GM23338 (cell line): ENCODE measurements at regions not wholly inside any gene's neighbourhood (a gene's known extent, or its start where the extent isn't known, plus 50 kb on each side); places are given as distances from the start of the nearest gene placed in this dataset.

Source experiments
- ATAC-seq: fragments of 200-7000 bp; cut with Tn5 transposase; 3 replicates; pipeline ENCODE4 v1.9.1; 2020
- DNase-seq: peaks from one replicate; pipeline ENCODE4 v3.0.0-alpha.2; 2015; ENCODE audit warnings: low spot score
- H2AFZ ChIP-seq: fragments of 200-600 bp; sonication (generic); 2 replicates; pipeline ENCODE4 v1.8.0; 2016; ENCODE audit warnings: antibody characterized with exemption, mild to moderate bottlenecking, moderate library complexity
- H3F3A ChIP-seq: fragments of 200-600 bp; sonication (generic); replicated peaks from 2 replicates; pipeline ENCODE4 v1.8.0; 2017; ENCODE audit warnings: antibody characterized with exemption, mixed run types, low read depth
- H3K27ac ChIP-seq: fragments of 200-600 bp; sonication (generic); 2 replicates; pipeline ENCODE4 v1.6.1; 2016; ENCODE audit warnings: low read depth
- H3K27me3 ChIP-seq: fragments of 200-600 bp; sonication (generic); 2 replicates; pipeline ENCODE4 v1.8.0; 2016; ENCODE audit warnings: mild to moderate bottlenecking, mixed run types, moderate library complexity; ENCODE audit not compliant: insufficient read depth
- H3K36me3 ChIP-seq: fragments of 200-600 bp; sonication (generic); 2 replicates; pipeline ENCODE4 v1.8.0; 2016; ENCODE audit warnings: mild to moderate bottlenecking; ENCODE audit not compliant: insufficient read depth
- H3K4me1 ChIP-seq: fragments of 200-600 bp; sonication (generic); 2 replicates; pipeline ENCODE4 v1.8.0; 2016; ENCODE audit warnings: mild to moderate bottlenecking, moderate library complexity; ENCODE audit not compliant: insufficient read depth
- H3K4me2 ChIP-seq: fragments of 200-600 bp; sonication (generic); 2 replicates; pipeline ENCODE4 v1.7.1; 2017; ENCODE audit warnings: mixed run types
- H3K4me3 ChIP-seq: fragments of 200-600 bp; sonication (generic); 2 replicates; pipeline ENCODE4 v1.6.1; 2016; ENCODE audit warnings: mixed run types
- H3K79me2 ChIP-seq: fragments of 200-600 bp; sonication (generic); replicated peaks from 2 replicates; pipeline ENCODE4 v1.8.0; 2017; ENCODE audit warnings: mild to moderate bottlenecking; ENCODE audit not compliant: insufficient read depth
- H3K9me2 ChIP-seq: fragments of 200-600 bp; sonication (generic); 2 replicates; pipeline ENCODE4 v1.8.0; 2017; ENCODE audit not compliant: insufficient read depth
- H4K20me1 ChIP-seq: fragments of 200-600 bp; sonication (generic); replicated peaks from 2 replicates; pipeline ENCODE4 v1.8.0; 2017; ENCODE audit warnings: mild to moderate bottlenecking; ENCODE audit not compliant: insufficient read depth
- H3K27ac Mint-ChIP-seq: 2 replicates; pipeline ENCODE4 v1.8.0; 2020; ENCODE audit warnings: inconsistent platforms, mild to moderate bottlenecking, moderate library complexity, mixed read lengths
- H3K27me3 Mint-ChIP-seq: 3 replicates; pipeline ENCODE4 v1.8.0; 2022; ENCODE audit warnings: low read depth, mild to moderate bottlenecking, moderate library complexity, mixed read lengths, inconsistent platforms; ENCODE audit not compliant: insufficient read depth, poor library complexity
- H3K36me3 Mint-ChIP-seq: 3 replicates; pipeline ENCODE4 v1.8.0; 2021; ENCODE audit warnings: low read depth, mild to moderate bottlenecking, inconsistent platforms, moderate library complexity, mixed read lengths
- H3K4me1 Mint-ChIP-seq: 3 replicates; pipeline ENCODE4 v1.8.0; 2020; ENCODE audit warnings: mild to moderate bottlenecking, inconsistent platforms, mixed read lengths
- H3K4me3 Mint-ChIP-seq: 3 replicates; pipeline ENCODE4 v1.8.0; 2021; ENCODE audit warnings: moderate library complexity, mild to moderate bottlenecking, inconsistent platforms, mixed read lengths
- H3K9me3 Mint-ChIP-seq: 3 replicates; pipeline ENCODE4 v1.8.0; 2020; ENCODE audit warnings: moderate library complexity, mild to moderate bottlenecking, inconsistent platforms, mixed read lengths
- CREB1 ChIP-seq: fragments of 250-450 bp; sonication (Bioruptor Pico); IDR thresholded peaks from 2 replicates; pipeline ENCODE4 v1.5.0; 2020; ENCODE audit warnings: low read depth, mild to moderate bottlenecking, moderate library complexity
- EZH2 ChIP-seq: fragments of 200-600 bp; sonication (generic); IDR thresholded peaks from one replicate; pipeline ENCODE4 v1.8.0; 2017; ENCODE audit warnings: antibody characterized with exemption, mild to moderate bottlenecking, low read depth; ENCODE audit not compliant: unreplicated experiment
- EZH2phosphoT487 ChIP-seq: fragments of 200-600 bp; sonication (generic); IDR thresholded peaks from one replicate; pipeline ENCODE4 v1.8.1; 2018; ENCODE audit warnings: antibody characterized with exemption; ENCODE audit not compliant: unreplicated experiment
- JUNB ChIP-seq: IDR thresholded peaks from one replicate; pipeline ENCODE4 v1.6.1; 2016; ENCODE audit warnings: antibody characterized with exemption; ENCODE audit not compliant: unreplicated experiment
- NANOG ChIP-seq: IDR thresholded peaks from 2 replicates; pipeline ENCODE4 v1.6.1; 2016; ENCODE audit warnings: antibody characterized with exemption, borderline replicate concordance
- STAT1 ChIP-seq: IDR thresholded peaks from one replicate; pipeline ENCODE4 v1.6.1; 2016; ENCODE audit warnings: antibody characterized with exemption; ENCODE audit not compliant: unreplicated experiment
- ZNF114 ChIP-seq: fragments of 250-450 bp; sonication (Bioruptor Pico); IDR thresholded peaks from 2 replicates; pipeline ENCODE4 v1.5.0; 2020; ENCODE audit warnings: mild to moderate bottlenecking, moderate library complexity
- ZNF331 ChIP-seq: fragments of 250-450 bp; sonication (Bioruptor Pico); IDR thresholded peaks from 2 replicates; pipeline ENCODE4 v1.5.0; 2020; ENCODE audit warnings: low read depth, mild to moderate bottlenecking, moderate library complexity
- TF ChIP-seq, protein P1 (sequence below): IDR thresholded peaks from 2 replicates; pipeline ENCODE4 v1.6.1; 2016; ENCODE audit warnings: antibody characterized with exemption
- TF ChIP-seq, protein P2 (sequence below), 2 experiments: fragments of 200-600 bp in 1 of 2; sonication (generic) in 1 of 2; conservative IDR thresholded peaks; 2 replicates each; pipeline versions ENCODE4 v1.5.1 to v1.6.1; 2016 to 2017; ENCODE audit warnings: antibody characterized with exemption in 2 of 2, low read depth in 2 of 2, mild to moderate bottlenecking in 2 of 2, moderate library complexity in 1 of 2
- TF ChIP-seq, protein P3 (sequence below): IDR thresholded peaks from one replicate; pipeline ENCODE4 v1.6.1; 2018; ENCODE audit warnings: antibody characterized with exemption; ENCODE audit not compliant: unreplicated experiment
- TF ChIP-seq, protein P4 (sequence below): fragments of 250-450 bp; sonication (Bioruptor Pico); IDR thresholded peaks from 2 replicates; pipeline ENCODE4 v1.5.0; 2020; ENCODE audit warnings: mild to moderate bottlenecking, moderate library complexity

DNA sequence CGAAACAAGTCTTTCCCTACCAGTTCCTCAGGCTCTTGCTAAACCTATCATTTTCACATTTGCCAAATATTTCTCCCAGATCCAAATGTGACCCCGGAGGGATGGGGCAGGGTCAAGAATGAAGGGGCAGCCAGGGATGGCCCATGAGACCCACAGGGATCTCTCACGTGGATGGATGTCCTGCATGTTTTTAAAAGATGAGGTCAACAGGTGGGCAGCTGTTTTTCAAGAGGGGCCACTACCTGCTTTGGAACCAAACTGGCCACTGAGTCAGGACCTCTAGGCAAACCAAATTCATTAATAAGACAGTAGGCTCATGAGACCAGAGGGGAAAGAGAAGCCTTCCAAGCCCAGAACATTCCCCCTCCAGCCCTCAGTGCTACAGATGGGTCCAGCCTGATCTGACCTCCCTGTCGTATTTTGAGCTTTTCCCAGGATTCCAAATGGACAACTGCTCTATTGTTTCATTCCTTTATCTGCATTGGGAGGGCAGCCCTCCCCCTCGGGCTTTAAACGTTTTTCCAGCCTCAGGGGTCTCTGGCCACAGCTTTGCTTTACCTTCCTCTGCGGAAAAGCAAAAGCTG is 252.5 kb upstream of the IRF2BP2 start (continued):
- TF ChIP-seq, protein P1, sequence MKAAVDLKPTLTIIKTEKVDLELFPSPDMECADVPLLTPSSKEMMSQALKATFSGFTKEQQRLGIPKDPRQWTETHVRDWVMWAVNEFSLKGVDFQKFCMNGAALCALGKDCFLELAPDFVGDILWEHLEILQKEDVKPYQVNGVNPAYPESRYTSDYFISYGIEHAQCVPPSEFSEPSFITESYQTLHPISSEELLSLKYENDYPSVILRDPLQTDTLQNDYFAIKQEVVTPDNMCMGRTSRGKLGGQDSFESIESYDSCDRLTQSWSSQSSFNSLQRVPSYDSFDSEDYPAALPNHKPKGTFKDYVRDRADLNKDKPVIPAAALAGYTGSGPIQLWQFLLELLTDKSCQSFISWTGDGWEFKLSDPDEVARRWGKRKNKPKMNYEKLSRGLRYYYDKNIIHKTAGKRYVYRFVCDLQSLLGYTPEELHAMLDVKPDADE: no peak
- TF ChIP-seq EZH2phosphoT487: no peak
- TF ChIP-seq CREB1 (CRISPR knock-in tag): no peak
- no peak for TF ChIP-seq JUNB
- no peak for TF ChIP-seq ZNF331 (CRISPR knock-in tag)
- no peak for TF ChIP-seq STAT1
- TF ChIP-seq NANOG: no peak
- no peak for TF ChIP-seq EZH2
- TF ChIP-seq, protein P2, sequence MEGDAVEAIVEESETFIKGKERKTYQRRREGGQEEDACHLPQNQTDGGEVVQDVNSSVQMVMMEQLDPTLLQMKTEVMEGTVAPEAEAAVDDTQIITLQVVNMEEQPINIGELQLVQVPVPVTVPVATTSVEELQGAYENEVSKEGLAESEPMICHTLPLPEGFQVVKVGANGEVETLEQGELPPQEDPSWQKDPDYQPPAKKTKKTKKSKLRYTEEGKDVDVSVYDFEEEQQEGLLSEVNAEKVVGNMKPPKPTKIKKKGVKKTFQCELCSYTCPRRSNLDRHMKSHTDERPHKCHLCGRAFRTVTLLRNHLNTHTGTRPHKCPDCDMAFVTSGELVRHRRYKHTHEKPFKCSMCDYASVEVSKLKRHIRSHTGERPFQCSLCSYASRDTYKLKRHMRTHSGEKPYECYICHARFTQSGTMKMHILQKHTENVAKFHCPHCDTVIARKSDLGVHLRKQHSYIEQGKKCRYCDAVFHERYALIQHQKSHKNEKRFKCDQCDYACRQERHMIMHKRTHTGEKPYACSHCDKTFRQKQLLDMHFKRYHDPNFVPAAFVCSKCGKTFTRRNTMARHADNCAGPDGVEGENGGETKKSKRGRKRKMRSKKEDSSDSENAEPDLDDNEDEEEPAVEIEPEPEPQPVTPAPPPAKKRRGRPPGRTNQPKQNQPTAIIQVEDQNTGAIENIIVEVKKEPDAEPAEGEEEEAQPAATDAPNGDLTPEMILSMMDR (conservative IDR thresholded peaks at IDR 0.05; ENCODE audit: low read depth in 2 of 2): no peak
- TF ChIP-seq, protein P3, sequence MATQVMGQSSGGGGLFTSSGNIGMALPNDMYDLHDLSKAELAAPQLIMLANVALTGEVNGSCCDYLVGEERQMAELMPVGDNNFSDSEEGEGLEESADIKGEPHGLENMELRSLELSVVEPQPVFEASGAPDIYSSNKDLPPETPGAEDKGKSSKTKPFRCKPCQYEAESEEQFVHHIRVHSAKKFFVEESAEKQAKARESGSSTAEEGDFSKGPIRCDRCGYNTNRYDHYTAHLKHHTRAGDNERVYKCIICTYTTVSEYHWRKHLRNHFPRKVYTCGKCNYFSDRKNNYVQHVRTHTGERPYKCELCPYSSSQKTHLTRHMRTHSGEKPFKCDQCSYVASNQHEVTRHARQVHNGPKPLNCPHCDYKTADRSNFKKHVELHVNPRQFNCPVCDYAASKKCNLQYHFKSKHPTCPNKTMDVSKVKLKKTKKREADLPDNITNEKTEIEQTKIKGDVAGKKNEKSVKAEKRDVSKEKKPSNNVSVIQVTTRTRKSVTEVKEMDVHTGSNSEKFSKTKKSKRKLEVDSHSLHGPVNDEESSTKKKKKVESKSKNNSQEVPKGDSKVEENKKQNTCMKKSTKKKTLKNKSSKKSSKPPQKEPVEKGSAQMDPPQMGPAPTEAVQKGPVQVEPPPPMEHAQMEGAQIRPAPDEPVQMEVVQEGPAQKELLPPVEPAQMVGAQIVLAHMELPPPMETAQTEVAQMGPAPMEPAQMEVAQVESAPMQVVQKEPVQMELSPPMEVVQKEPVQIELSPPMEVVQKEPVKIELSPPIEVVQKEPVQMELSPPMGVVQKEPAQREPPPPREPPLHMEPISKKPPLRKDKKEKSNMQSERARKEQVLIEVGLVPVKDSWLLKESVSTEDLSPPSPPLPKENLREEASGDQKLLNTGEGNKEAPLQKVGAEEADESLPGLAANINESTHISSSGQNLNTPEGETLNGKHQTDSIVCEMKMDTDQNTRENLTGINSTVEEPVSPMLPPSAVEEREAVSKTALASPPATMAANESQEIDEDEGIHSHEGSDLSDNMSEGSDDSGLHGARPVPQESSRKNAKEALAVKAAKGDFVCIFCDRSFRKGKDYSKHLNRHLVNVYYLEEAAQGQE: no peak

DNA sequence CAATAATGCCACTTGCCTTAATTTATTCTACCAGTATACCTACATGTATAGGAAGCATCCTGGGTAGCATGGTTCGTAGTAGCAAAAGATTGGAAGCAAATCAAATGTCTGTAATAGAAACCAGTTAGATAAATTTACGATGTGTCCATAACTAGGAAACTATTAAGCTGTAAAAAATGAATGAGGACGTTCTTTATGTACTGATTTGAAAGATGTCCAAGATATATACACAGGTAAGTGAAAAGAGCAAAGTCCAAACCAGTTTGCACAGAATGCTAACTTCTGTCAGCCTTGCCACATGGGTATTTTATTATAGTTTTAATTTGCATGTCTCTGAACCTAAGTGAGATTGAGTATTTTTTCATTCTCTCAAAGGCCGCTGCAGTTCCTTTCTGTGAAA is 251.8 kb upstream of the IRF2BP2 start:
- H2AFZ ChIP-seq: no peak overlapping the region
- H3K27me3 Mint-ChIP-seq: peaks cover 10% of the 10 kb centered on the region
- no peaks in the 10 kb centered on the region for H3K36me3 Mint-ChIP-seq
- no peak for ATAC-seq
- H3K27ac ChIP-seq: no peak overlapping the region
- no peaks in the 10 kb centered on the region for H3K4me1 ChIP-seq
- H3K9me2 ChIP-seq: peaks cover 10% of the 10 kb centered on the region
- no peaks in the 10 kb centered on the region for H3K4me1 Mint-ChIP-seq
- H3K79me2 ChIP-seq: no peaks in the 10 kb centered on the region
- no peak overlapping the region for H3K4me3 Mint-ChIP-seq
- no peaks in the 10 kb centered on the region for H3F3A ChIP-seq
- no peak overlapping the region for H3K4me2 ChIP-seq
- H3K36me3 ChIP-seq: no peaks in the 10 kb centered on the region
- no peak overlapping the region for H3K27ac Mint-ChIP-seq
- H3K4me3 ChIP-seq: no peak overlapping the region
- no peaks in the 10 kb centered on the region for H3K9me3 Mint-ChIP-seq
- no peaks in the 10 kb centered on the region for H4K20me1 ChIP-seq
- no peaks in the 10 kb centered on the region for H3K27me3 ChIP-seq
- no peak for DNase-seq
- no peak for TF ChIP-seq ZNF114
- TF ChIP-seq NANOG: no peak
- TF ChIP-seq, protein P4, sequence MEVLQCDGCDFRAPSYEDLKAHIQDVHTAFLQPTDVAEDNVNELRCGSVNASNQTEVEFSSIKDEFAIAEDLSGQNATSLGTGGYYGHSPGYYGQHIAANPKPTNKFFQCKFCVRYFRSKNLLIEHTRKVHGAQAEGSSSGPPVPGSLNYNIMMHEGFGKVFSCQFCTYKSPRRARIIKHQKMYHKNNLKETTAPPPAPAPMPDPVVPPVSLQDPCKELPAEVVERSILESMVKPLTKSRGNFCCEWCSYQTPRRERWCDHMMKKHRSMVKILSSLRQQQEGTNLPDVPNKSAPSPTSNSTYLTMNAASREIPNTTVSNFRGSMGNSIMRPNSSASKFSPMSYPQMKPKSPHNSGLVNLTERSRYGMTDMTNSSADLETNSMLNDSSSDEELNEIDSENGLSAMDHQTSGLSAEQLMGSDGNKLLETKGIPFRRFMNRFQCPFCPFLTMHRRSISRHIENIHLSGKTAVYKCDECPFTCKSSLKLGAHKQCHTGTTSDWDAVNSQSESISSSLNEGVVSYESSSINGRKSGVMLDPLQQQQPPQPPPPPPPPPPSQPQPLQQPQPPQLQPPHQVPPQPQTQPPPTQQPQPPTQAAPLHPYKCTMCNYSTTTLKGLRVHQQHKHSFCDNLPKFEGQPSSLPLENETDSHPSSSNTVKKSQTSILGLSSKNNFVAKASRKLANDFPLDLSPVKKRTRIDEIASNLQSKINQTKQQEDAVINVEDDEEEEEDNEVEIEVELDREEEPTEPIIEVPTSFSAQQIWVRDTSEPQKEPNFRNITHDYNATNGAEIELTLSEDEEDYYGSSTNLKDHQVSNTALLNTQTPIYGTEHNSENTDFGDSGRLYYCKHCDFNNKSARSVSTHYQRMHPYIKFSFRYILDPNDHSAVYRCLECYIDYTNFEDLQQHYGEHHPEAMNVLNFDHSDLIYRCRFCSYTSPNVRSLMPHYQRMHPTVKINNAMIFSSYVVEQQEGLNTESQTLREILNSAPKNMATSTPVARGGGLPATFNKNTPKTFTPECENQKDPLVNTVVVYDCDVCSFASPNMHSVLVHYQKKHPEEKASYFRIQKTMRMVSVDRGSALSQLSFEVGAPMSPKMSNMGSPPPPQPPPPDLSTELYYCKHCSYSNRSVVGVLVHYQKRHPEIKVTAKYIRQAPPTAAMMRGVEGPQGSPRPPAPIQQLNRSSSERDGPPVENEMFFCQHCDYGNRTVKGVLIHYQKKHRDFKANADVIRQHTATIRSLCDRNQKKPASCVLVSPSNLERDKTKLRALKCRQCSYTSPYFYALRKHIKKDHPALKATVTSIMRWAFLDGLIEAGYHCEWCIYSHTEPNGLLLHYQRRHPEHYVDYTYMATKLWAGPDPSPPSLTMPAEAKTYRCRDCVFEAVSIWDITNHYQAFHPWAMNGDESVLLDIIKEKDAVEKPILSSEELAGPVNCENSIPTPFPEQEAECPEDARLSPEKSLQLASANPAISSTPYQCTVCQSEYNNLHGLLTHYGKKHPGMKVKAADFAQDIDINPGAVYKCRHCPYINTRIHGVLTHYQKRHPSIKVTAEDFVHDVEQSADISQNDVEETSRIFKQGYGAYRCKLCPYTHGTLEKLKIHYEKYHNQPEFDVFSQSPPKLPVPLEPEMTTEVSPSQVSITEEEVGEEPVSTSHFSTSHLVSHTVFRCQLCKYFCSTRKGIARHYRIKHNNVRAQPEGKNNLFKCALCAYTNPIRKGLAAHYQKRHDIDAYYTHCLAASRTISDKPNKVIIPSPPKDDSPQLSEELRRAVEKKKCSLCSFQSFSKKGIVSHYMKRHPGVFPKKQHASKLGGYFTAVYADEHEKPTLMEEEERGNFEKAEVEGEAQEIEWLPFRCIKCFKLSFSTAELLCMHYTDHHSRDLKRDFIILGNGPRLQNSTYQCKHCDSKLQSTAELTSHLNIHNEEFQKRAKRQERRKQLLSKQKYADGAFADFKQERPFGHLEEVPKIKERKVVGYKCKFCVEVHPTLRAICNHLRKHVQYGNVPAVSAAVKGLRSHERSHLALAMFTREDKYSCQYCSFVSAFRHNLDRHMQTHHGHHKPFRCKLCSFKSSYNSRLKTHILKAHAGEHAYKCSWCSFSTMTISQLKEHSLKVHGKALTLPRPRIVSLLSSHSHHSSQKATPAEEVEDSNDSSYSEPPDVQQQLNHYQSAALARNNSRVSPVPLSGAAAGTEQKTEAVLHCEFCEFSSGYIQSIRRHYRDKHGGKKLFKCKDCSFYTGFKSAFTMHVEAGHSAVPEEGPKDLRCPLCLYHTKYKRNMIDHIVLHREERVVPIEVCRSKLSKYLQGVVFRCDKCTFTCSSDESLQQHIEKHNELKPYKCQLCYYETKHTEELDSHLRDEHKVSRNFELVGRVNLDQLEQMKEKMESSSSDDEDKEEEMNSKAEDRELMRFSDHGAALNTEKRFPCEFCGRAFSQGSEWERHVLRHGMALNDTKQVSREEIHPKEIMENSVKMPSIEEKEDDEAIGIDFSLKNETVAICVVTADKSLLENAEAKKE (CRISPR knock-in tag): no peak
